OCI-LY3 (cell line): ENCODE measurements at regions not wholly inside any gene's neighbourhood (a gene's known extent, or its start where the extent isn't known, plus 50 kb on each side); places are given as distances from the start of the nearest gene placed in this dataset.

Experiments used
- CTCF ChIP-seq: fragments of 200-600, 300-600 bp; sonication (generic); IDR thresholded peaks from 2 replicates; pipeline ENCODE4 v1.5.1; 2014; ENCODE audit warnings: antibody characterized with exemption, low read length, low read depth
- EZH2phosphoT487 ChIP-seq: fragments of 200-600 bp; shearing (Covaris generic); IDR thresholded peaks from 2 replicates; pipeline ENCODE4 v1.6.1; 2018; ENCODE audit warnings: antibody characterized with exemption, mixed run types, low read depth

- no peak for TF ChIP-seq CTCF
- TF ChIP-seq EZH2phosphoT487: no peak
Measured at GRCh38 chr7:115879171-115879570, 151.4 kb downstream of the TFEC start.
